ENCODE measurements at regions not wholly inside any gene's neighbourhood (a gene's known extent, or its start where the extent isn't known, plus 50 kb on each side); places are given as distances from the start of the nearest gene placed in this dataset.

DNA sequence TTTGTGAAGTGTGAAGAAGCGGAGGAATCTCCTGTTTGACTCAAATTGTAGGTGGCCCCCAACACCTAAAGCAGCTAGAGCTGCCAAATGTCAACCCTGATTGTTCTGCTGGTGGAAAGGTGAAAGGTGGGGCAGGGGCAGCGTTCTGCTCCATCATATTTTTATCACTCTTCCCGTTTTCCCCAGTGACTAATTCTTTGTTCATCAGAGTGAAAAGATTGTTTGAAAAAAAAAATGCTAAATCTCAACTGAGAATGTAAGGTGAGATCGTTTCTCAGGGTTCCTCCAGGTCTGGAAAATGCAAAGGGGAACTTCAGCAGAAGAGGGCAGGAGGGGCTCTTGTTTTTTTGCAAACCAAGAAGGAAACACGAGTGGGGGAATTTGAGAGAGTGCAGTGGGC, 137.7 kb downstream of the MN1 start:
- H3K9me3 ChIP-seq, result no peaks in the 10 kb centered on the region
- H3K36me3 ChIP-seq, result no peaks in the 10 kb centered on the region
- WGBS, result 72% methylated on average over 5 of the region's 5 CpGs
- intact Hi-C loops (cut with DNase I), result no loop called here
- no peak for DNase-seq (ENCODE audit: low spot score)
- TF ChIP-seq POLR2AphosphoS5 (IDR thresholded peaks at IDR 0.05) (no peak), POLR2A (IDR thresholded peaks at IDR 0.05) (no peak)
- TF ChIP-seq, protein P1, sequence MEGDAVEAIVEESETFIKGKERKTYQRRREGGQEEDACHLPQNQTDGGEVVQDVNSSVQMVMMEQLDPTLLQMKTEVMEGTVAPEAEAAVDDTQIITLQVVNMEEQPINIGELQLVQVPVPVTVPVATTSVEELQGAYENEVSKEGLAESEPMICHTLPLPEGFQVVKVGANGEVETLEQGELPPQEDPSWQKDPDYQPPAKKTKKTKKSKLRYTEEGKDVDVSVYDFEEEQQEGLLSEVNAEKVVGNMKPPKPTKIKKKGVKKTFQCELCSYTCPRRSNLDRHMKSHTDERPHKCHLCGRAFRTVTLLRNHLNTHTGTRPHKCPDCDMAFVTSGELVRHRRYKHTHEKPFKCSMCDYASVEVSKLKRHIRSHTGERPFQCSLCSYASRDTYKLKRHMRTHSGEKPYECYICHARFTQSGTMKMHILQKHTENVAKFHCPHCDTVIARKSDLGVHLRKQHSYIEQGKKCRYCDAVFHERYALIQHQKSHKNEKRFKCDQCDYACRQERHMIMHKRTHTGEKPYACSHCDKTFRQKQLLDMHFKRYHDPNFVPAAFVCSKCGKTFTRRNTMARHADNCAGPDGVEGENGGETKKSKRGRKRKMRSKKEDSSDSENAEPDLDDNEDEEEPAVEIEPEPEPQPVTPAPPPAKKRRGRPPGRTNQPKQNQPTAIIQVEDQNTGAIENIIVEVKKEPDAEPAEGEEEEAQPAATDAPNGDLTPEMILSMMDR (IDR thresholded peaks at IDR 0.05), result no peak
- H3K4me1 ChIP-seq (replicated peaks), result no peaks in the 10 kb centered on the region
- H3K27me3 ChIP-seq (replicated peaks; ENCODE audit: insufficient read depth), result no peaks in the 10 kb centered on the region
- no peak overlapping the region for H3K4me3 ChIP-seq
- no peak overlapping the region for H3K27ac ChIP-seq

DNA sequence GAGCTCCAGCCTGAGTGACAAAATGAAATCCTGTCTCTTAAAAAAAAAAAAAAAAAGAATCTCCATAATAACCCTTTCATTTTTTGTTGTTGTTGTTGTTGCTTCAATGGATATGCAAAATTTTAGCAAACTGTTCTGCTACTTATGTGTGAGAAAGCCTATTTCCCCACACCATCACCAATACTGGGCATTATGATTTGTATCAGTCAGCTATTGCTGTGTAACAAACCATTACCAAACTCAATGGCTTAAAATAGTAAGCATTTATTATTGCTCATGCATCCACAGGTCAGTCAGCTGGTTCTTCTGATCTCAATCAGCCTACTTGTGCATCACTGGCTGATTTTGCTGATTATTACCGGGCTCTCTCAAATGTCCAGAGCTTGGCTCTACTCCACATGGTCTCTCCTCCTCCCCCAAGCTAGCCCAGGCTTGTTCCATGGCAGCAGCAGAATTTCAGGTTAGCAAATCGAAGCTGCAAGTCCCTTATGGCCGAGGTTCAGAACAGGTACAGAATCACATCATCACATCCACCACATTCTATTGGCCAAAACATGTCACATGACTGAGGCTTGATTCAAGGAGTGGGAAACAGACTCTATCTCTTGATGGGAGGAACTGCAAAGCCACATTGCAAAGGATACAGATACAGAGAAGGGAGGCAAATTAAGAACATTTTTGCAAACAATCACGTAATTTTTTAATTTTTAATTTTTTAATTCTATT, 135.1 kb downstream of the MN1 start:
- TF ChIP-seq POLR2AphosphoS5 (IDR thresholded peaks at IDR 0.05) (no peak), POLR2A (IDR thresholded peaks at IDR 0.05) (no peak)
- TF ChIP-seq, protein P1 (IDR thresholded peaks at IDR 0.05), result no peak
- Histone ChIP-seq H3K27me3 (replicated peaks; ENCODE audit: insufficient read depth) (no peaks in the 10 kb centered on the region), H3K36me3 (no peaks in the 10 kb centered on the region), H3K4me1 (replicated peaks) (no peaks in the 10 kb centered on the region), H3K9me3 (no peaks in the 10 kb centered on the region), H3K27ac (no peak overlapping the region), H3K4me3 (no peak overlapping the region)
- intact Hi-C loops (cut with DNase I), result no loop called here
- 85% methylated on average over 4 of the region's 4 CpGs for WGBS
- DNase-seq (ENCODE audit: low spot score), result no peak

DNA sequence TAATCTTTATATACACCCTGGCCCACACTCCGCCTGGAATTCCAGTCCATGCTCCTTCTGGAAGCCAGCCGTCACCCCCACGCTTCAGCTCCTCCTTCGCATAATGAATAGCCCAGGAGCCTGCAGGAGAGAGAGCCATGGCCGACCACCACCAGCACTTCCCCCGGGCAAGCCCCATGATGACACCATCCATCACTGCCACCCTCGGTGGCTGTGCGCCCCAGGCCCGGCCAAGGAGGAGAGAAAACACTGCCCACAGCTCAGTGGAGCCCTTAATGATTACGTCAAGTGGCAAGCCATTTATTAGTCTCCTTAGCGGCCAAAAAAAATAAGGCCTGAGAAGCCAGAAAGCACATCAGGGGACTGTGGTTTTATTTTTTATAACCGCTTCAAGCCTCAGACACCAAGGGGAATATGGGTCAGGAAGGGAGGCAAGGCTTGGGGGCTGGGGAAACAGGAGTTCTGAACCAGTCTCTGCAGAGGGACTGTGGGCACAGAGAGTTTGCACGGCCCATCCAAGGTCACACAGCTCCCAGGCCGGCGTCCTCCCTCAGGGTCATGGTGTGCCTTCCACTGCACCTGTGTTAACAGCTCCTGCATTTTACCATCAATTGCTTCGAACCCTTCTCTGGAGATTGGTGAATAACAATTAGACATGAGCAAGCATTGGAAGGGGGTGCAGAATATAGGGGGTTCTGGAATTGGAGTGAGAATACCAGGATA, 134.3 kb downstream of the MN1 start:
- Histone ChIP-seq H3K9me3 (no peaks in the 10 kb centered on the region), H3K4me3 (no peak overlapping the region), H3K27ac (no peak overlapping the region), H3K27me3 (replicated peaks; ENCODE audit: insufficient read depth) (no peaks in the 10 kb centered on the region), H3K36me3 (no peaks in the 10 kb centered on the region), H3K4me1 (replicated peaks) (no peaks in the 10 kb centered on the region)
- no peak for DNase-seq (ENCODE audit: low spot score)
- intact Hi-C loops (cut with DNase I), result no loop called here
- WGBS, result 45% methylated on average over 16 of the region's 16 CpGs
- TF ChIP-seq, protein P1 (IDR thresholded peaks at IDR 0.05), result no peak
- TF ChIP-seq POLR2A (IDR thresholded peaks at IDR 0.05), result no peak
- TF ChIP-seq POLR2AphosphoS5 (IDR thresholded peaks at IDR 0.05), result no peak

DNA sequence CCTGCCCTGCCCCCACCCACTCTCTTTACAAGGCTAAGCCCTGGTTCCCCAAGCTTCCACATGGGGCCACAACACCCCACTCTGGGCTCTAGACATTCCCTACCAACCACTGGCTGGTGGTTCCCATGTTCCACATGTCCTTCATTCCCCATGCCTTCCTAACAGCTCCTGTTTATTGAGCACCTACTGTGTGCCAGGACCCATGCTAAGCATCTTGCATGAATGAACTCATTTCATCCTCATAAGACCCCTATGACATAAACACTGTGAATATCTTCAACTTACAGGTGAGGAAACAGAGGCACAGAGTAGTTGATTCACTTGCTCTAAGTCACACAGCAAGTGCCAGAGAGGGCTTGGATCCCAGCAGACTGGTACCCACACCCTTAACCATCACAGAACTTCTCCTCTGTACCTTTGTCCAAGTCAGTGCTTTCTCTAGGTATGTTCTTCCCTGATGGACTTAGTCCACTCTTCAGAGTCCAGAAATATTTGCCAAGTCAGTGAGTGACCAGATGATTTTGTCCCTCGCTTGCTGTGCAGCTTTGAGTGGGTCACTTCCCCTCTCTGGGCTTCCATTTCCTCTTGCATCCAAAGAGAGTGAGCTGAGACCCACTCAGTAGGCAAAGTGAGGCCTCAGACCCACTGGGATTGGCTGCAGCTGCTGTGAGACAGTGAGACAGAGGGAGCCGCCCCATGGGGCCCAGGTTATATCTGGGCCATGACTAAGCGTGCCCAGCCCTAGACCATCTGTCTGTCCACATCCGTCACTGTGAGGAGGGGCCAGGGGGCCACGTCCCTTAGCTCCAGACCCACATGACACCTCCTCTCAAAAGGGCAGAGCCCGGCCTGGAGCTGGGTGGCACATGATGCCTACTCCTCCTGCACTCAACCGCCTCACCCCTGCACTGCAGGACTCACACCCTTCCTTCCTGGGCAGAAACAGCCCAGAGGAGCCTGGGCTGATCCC, 132.4 kb downstream of the MN1 start:
- H3K27ac ChIP-seq, result no peak overlapping the region
- no peaks in the 10 kb centered on the region for H3K9me3 ChIP-seq
- no peak overlapping the region for H3K4me3 ChIP-seq
- WGBS, result 75% methylated on average over 6 of the region's 7 CpGs
- no peak for DNase-seq (ENCODE audit: low spot score)
- H3K4me1 ChIP-seq (replicated peaks), result no peaks in the 10 kb centered on the region
- no peaks in the 10 kb centered on the region for H3K27me3 ChIP-seq (replicated peaks; ENCODE audit: insufficient read depth)
- H3K36me3 ChIP-seq, result no peaks in the 10 kb centered on the region
- intact Hi-C loops (cut with DNase I), result no loop called here
- TF ChIP-seq, protein P1 (IDR thresholded peaks at IDR 0.05), result no peak
- TF ChIP-seq POLR2AphosphoS5 (IDR thresholded peaks at IDR 0.05), result no peak

Data from prostate gland (tissue), 2 donors.